ENCODE measurements at regions not wholly inside any gene's neighbourhood (a gene's known extent, or its start where the extent isn't known, plus 50 kb on each side); places are given as distances from the start of the nearest gene placed in this dataset.

GRCh38 chr20:12156252-12156651 lies 238.6 kb downstream of the BTBD3 start:
- TF ChIP-seq CTCF (IDR thresholded peaks at IDR 0.05; ENCODE audit: extremely low read depth, missing control alignments), result no peak
- no peak for DNase-seq (ENCODE audit: low spot score)

- no peak for DNase-seq (ENCODE audit: low spot score)
- TF ChIP-seq CTCF (IDR thresholded peaks at IDR 0.05; ENCODE audit: extremely low read depth, missing control alignments), result no peak
Observed at GRCh38 chr20:12159261-12159660, 241.6 kb downstream of the BTBD3 start.

GRCh38 chr20:12161734-12162133 lies 244.0 kb downstream of the BTBD3 start:
- no peak for DNase-seq (ENCODE audit: low spot score)
- no peak for TF ChIP-seq CTCF (IDR thresholded peaks at IDR 0.05; ENCODE audit: extremely low read depth, missing control alignments)

- no peak for DNase-seq (ENCODE audit: low spot score)
- TF ChIP-seq CTCF (IDR thresholded peaks at IDR 0.05; ENCODE audit: extremely low read depth, missing control alignments), result no peak
Observed at GRCh38 chr20:12166053-12166717, 248.5 kb downstream of the BTBD3 start.

- DNase-seq (ENCODE audit: low spot score), result no peak
- no peak for TF ChIP-seq CTCF (IDR thresholded peaks at IDR 0.05; ENCODE audit: extremely low read depth, missing control alignments)
Observed at GRCh38 chr20:12170406-12170805, 252.7 kb downstream of the BTBD3 start.

- TF ChIP-seq CTCF (IDR thresholded peaks at IDR 0.05; ENCODE audit: extremely low read depth, missing control alignments), result no peak
Observed at GRCh38 chr20:12171923-12172524, 254.3 kb downstream of the BTBD3 start.

GRCh38 chr20:12173347-12174012 lies 255.8 kb downstream of the BTBD3 start:
- no peak for DNase-seq (ENCODE audit: low spot score)
- no peak for TF ChIP-seq CTCF (IDR thresholded peaks at IDR 0.05; ENCODE audit: extremely low read depth, missing control alignments)

More at GRCh38 chr20:12171923-12172524, 254.3 kb downstream of the BTBD3 start:
- no peak for DNase-seq (ENCODE audit: low spot score)

Data from GM20000 (cell line).